IMR-90 (cell line): ENCODE measurements at regions not wholly inside any gene's neighbourhood (a gene's known extent, or its start where the extent isn't known, plus 50 kb on each side); places are given as distances from the start of the nearest gene placed in this dataset.

Source experiments
- BHLHE40 ChIP-seq: fragments of 150-350 bp; IDR thresholded peaks from 2 replicates; pipeline ENCODE4 v1.6.1; 2016; ENCODE audit warnings: mild to moderate bottlenecking, low read depth, low read length
- CEBPB ChIP-seq: IDR thresholded peaks from 2 replicates; pipeline ENCODE4 v1.6.1; 2012; ENCODE audit warnings: low read depth, low read length, improper control_type of control experiment
- MAFK ChIP-seq: IDR thresholded peaks from 2 replicates; pipeline ENCODE4 v1.6.1; 2012; ENCODE audit warnings: low read depth, low read length, improper control_type of control experiment
- MXI1 ChIP-seq: IDR thresholded peaks from 2 replicates; pipeline ENCODE4 v1.6.1; 2012; ENCODE audit warnings: low read depth, mild to moderate bottlenecking, low read length, moderate library complexity, borderline replicate concordance
- POLR2A ChIP-seq: IDR thresholded peaks from 2 replicates; pipeline ENCODE4 v1.6.1; 2012; ENCODE audit warnings: mild to moderate bottlenecking, low read depth, low read length
- RAD21 ChIP-seq: IDR thresholded peaks from 2 replicates; pipeline ENCODE4 v1.6.1; 2012; ENCODE audit warnings: low read length, improper control_type of control experiment
- RCOR1 ChIP-seq: IDR thresholded peaks from 2 replicates; pipeline ENCODE4 v1.6.1; 2012; ENCODE audit warnings: mild to moderate bottlenecking, low read length, improper control_type of control experiment; ENCODE audit not compliant: insufficient replicate concordance
- RFX5 ChIP-seq: IDR thresholded peaks from 2 replicates; pipeline ENCODE4 v1.8.0; 2012; ENCODE audit warnings: low read depth, mild to moderate bottlenecking, low read length, moderate library complexity
- SMC3 ChIP-seq: fragments of 150-350 bp; IDR thresholded peaks from 2 replicates; pipeline ENCODE4 v1.6.1; 2016; ENCODE audit warnings: low read depth, mild to moderate bottlenecking, antibody characterized with exemption, low read length, moderate library complexity
- TF ChIP-seq, protein P1 (sequence below): conservative IDR thresholded peaks from 2 replicates; pipeline ENCODE4 v1.5.1; 2012; ENCODE audit warnings: mild to moderate bottlenecking, low read depth, low read length, improper control_type of control experiment
- TF ChIP-seq, protein P2 (sequence below): fragments of 150-350 bp; IDR thresholded peaks from 2 replicates; pipeline ENCODE4 v1.6.1; 2016; ENCODE audit warnings: low read depth, mild to moderate bottlenecking, low read length, moderate library complexity, borderline replicate concordance
- TF ChIP-seq, protein P3 (sequence below): fragments of 150-350 bp; IDR thresholded peaks from 2 replicates; pipeline ENCODE4 v1.6.1; 2017; ENCODE audit warnings: mild to moderate bottlenecking, antibody characterized with exemption, low read length, low read depth

DNA sequence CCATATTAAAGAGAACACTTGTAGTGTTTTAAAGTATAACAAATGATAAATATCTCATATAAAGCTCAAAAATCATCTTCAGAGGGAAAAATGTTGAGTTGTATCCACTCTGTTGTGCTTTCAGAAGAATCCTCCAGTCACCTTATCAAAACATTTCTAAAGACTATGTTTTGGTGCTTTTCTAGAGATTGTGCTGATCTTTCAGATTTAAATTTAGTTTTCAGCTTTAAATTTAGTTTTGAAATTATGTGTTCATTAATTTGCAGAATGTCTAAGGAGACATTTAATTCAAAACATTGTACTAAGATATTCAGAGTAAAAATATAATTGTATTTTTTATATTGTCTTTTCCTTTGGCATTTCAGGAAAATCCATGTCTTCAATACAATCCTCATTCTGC lies 303.1 kb upstream of the KYNU start:
- TF ChIP-seq, protein P1, sequence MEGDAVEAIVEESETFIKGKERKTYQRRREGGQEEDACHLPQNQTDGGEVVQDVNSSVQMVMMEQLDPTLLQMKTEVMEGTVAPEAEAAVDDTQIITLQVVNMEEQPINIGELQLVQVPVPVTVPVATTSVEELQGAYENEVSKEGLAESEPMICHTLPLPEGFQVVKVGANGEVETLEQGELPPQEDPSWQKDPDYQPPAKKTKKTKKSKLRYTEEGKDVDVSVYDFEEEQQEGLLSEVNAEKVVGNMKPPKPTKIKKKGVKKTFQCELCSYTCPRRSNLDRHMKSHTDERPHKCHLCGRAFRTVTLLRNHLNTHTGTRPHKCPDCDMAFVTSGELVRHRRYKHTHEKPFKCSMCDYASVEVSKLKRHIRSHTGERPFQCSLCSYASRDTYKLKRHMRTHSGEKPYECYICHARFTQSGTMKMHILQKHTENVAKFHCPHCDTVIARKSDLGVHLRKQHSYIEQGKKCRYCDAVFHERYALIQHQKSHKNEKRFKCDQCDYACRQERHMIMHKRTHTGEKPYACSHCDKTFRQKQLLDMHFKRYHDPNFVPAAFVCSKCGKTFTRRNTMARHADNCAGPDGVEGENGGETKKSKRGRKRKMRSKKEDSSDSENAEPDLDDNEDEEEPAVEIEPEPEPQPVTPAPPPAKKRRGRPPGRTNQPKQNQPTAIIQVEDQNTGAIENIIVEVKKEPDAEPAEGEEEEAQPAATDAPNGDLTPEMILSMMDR = no peak
- TF ChIP-seq, protein P2, sequence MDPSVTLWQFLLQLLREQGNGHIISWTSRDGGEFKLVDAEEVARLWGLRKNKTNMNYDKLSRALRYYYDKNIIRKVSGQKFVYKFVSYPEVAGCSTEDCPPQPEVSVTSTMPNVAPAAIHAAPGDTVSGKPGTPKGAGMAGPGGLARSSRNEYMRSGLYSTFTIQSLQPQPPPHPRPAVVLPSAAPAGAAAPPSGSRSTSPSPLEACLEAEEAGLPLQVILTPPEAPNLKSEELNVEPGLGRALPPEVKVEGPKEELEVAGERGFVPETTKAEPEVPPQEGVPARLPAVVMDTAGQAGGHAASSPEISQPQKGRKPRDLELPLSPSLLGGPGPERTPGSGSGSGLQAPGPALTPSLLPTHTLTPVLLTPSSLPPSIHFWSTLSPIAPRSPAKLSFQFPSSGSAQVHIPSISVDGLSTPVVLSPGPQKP = no peak
- no peak for TF ChIP-seq POLR2A
- TF ChIP-seq BHLHE40 = no peak
- TF ChIP-seq, protein P3, sequence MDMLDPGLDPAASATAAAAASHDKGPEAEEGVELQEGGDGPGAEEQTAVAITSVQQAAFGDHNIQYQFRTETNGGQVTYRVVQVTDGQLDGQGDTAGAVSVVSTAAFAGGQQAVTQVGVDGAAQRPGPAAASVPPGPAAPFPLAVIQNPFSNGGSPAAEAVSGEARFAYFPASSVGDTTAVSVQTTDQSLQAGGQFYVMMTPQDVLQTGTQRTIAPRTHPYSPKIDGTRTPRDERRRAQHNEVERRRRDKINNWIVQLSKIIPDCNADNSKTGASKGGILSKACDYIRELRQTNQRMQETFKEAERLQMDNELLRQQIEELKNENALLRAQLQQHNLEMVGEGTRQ = no peak
- TF ChIP-seq SMC3 = no peak
- no peak for TF ChIP-seq RFX5
- 0 out of 2 replicates have a peak, but pooled peaks have one; percentile 2 for TF ChIP-seq MAFK
- TF ChIP-seq CEBPB = no peak
- TF ChIP-seq RAD21 = no peak
- no peak for TF ChIP-seq MXI1
- no peak for TF ChIP-seq RCOR1
